GM12878 (cell line): ENCODE measurements at regions not wholly inside any gene's neighbourhood (a gene's known extent, or its start where the extent isn't known, plus 50 kb on each side); places are given as distances from the start of the nearest gene placed in this dataset.
A peak's percentile ranks its signal among the peaks of the same experiment; 100 is the strongest.

ENCODE experiments used
- CHD2 ChIP-seq: IDR thresholded peaks from 2 replicates; pipeline ENCODE4 v1.6.1; 2011; ENCODE audit warnings: low read depth, low read length, improper control_type of control experiment, borderline replicate concordance
- EED ChIP-seq: sonication (generic); IDR thresholded peaks from 2 replicates; pipeline ENCODE4 v1.6.1; 2016; ENCODE audit warnings: antibody characterized with exemption, low read depth
- FOXK2 ChIP-seq: fragments of 450-650 bp; IDR thresholded peaks from 2 replicates; pipeline ENCODE4 v1.6.1; 2017; ENCODE audit warnings: mild to moderate bottlenecking, moderate library complexity
- MXI1 ChIP-seq: fragments of 150-350 bp; IDR thresholded peaks from 2 replicates; pipeline ENCODE4 v1.6.1; 2011; ENCODE audit warnings: low read depth, mild to moderate bottlenecking, inconsistent platforms, low read length, improper control_type of control experiment
- NRF1 ChIP-seq: conservative IDR thresholded peaks from 2 replicates; pipeline ENCODE4 v1.6.1; 2011; ENCODE audit warnings: mild to moderate bottlenecking, low read depth, low read length, improper control_type of control experiment
- RCOR1 ChIP-seq: conservative IDR thresholded peaks from 2 replicates; pipeline ENCODE4 v1.6.1; 2012; ENCODE audit warnings: low read depth, low read length, improper control_type of control experiment
- SPI1 ChIP-seq: IDR thresholded peaks from 2 replicates; pipeline ENCODE4 v1.6.1; 2011; ENCODE audit warnings: low read depth, mild to moderate bottlenecking, low read length, moderate library complexity, borderline replicate concordance; ENCODE audit not compliant: insufficient read depth
- STAT1 ChIP-seq: fragments of 450-650 bp; conservative IDR thresholded peaks from 2 replicates; pipeline ENCODE4 v1.6.1; 2014; ENCODE audit warnings: antibody characterized with exemption, mild to moderate bottlenecking
- TAF1 ChIP-seq: IDR thresholded peaks from 2 replicates; pipeline ENCODE4 v1.6.1; 2011; ENCODE audit warnings: mild to moderate bottlenecking, low read depth, low read length, borderline replicate concordance
- WRNIP1 ChIP-seq: IDR thresholded peaks from 2 replicates; pipeline ENCODE4 v1.6.1; 2011; ENCODE audit warnings: low read depth, low read length, improper control_type of control experiment, borderline replicate concordance
- ZNF207 ChIP-seq: fragments of 450-650 bp; IDR thresholded peaks from 2 replicates; pipeline ENCODE4 v1.6.1; 2014; ENCODE audit warnings: antibody characterized with exemption, mild to moderate bottlenecking, borderline replicate concordance
- TF ChIP-seq, protein P1 (sequence below): fragments of 450-650 bp; IDR thresholded peaks from 2 replicates; pipeline ENCODE4 v1.6.1; 2018; ENCODE audit warnings: borderline replicate concordance, mild to moderate bottlenecking; ENCODE audit not compliant: partially characterized antibody
- TF ChIP-seq, protein P2 (sequence below): IDR thresholded peaks from 2 replicates; pipeline ENCODE4 v1.6.1; 2011; ENCODE audit warnings: borderline replicate concordance, low read depth, mild to moderate bottlenecking, moderate library complexity, mixed read lengths, low read length; ENCODE audit not compliant: insufficient read depth; ENCODE audit errors: extremely low read length
- TF ChIP-seq, protein P3 (sequence below): fragments of 450-650 bp; IDR thresholded peaks from 2 replicates; pipeline ENCODE4 v1.6.1; 2017; ENCODE audit warnings: low read depth, mild to moderate bottlenecking, moderate library complexity
- TF ChIP-seq, protein P4 (sequence below): fragments of 450-650 bp; IDR thresholded peaks from 2 replicates; pipeline ENCODE4 v1.6.1; 2017; ENCODE audit warnings: borderline replicate concordance
- TF ChIP-seq, protein P5 (sequence below): IDR thresholded peaks from 2 replicates; pipeline ENCODE4 v1.6.1; 2011; ENCODE audit warnings: mild to moderate bottlenecking, low read depth, low read length, moderate library complexity; ENCODE audit not compliant: insufficient replicate concordance

DNA sequence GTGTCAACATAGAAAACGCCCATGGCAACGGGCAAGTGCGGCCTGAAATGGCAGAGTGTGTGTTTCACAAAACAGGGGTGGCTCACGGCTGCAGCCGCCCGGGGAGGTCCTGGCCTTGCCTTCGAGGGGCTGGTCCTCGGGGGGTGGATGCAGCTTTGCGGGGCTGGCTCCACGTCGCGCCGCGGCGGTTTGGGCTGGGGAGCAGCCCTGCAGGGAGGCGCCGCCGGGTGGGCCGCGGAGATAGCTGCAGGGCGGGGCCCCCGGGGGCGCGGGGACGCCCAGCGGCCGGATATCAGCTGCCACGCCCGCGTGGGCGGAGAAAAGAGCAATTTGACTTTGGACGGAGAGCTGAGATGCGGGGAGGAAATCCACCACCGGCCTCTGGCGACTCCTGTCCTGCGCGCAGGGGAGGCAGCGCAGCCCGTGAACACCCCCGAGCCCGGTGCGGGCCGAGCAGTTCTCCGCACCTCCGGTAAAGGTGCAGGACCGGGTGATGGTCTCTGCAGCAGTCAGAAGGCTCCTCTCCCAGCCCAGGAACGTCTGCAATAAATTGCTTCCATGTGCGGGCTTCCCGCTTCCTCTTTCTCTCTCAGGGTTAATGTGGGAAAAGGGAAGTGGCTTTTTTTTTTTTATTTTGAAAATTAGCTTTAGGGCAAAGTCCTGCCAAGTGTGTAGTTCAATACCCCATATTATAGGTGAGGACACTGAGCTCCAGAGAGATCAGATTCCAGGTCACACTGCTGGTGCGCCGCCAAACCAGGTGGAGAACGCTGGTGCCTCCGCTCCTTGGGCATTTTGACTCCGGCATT is 110.5 kb downstream of the ARF6 start (continued):
- TF ChIP-seq, protein P1, sequence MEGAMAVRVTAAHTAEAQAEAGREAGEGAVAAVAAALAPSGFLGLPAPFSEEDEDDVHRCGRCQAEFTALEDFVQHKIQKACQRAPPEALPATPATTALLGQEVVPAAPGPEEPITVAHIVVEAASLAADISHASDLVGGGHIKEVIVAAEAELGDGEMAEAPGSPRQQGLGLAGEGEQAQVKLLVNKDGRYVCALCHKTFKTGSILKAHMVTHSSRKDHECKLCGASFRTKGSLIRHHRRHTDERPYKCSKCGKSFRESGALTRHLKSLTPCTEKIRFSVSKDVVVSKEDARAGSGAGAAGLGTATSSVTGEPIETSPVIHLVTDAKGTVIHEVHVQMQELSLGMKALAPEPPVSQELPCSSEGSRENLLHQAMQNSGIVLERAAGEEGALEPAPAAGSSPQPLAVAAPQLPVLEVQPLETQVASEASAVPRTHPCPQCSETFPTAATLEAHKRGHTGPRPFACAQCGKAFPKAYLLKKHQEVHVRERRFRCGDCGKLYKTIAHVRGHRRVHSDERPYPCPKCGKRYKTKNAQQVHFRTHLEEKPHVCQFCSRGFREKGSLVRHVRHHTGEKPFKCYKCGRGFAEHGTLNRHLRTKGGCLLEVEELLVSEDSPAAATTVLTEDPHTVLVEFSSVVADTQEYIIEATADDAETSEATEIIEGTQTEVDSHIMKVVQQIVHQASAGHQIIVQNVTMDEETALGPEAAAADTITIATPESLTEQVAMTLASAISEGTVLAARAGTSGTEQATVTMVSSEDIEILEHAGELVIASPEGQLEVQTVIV = no peak
- TF ChIP-seq RCOR1 = 0 out of 2 replicates have a peak, but pooled peaks have one; percentile 70
- TF ChIP-seq STAT1 = no peak
- no peak for TF ChIP-seq CHD2
- TF ChIP-seq FOXK2 = no peak
- TF ChIP-seq, protein P2, sequence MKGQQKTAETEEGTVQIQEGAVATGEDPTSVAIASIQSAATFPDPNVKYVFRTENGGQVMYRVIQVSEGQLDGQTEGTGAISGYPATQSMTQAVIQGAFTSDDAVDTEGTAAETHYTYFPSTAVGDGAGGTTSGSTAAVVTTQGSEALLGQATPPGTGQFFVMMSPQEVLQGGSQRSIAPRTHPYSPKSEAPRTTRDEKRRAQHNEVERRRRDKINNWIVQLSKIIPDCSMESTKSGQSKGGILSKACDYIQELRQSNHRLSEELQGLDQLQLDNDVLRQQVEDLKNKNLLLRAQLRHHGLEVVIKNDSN = no peak
- TF ChIP-seq MXI1 = peak; percentile 57
- TF ChIP-seq EED = peak; percentile 83
- no peak for TF ChIP-seq WRNIP1
- TF ChIP-seq SPI1 = peak; percentile 92
- no peak for TF ChIP-seq NRF1
- TF ChIP-seq ZNF207 = peak; percentile 80
- peak; percentile 77; the same call in 1 of the 2 replicates for TF ChIP-seq TAF1
- TF ChIP-seq, protein P3, sequence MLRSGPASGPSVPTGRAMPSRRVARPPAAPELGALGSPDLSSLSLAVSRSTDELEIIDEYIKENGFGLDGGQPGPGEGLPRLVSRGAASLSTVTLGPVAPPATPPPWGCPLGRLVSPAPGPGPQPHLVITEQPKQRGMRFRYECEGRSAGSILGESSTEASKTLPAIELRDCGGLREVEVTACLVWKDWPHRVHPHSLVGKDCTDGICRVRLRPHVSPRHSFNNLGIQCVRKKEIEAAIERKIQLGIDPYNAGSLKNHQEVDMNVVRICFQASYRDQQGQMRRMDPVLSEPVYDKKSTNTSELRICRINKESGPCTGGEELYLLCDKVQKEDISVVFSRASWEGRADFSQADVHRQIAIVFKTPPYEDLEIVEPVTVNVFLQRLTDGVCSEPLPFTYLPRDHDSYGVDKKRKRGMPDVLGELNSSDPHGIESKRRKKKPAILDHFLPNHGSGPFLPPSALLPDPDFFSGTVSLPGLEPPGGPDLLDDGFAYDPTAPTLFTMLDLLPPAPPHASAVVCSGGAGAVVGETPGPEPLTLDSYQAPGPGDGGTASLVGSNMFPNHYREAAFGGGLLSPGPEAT = peak; percentile 86
- TF ChIP-seq, protein P4, sequence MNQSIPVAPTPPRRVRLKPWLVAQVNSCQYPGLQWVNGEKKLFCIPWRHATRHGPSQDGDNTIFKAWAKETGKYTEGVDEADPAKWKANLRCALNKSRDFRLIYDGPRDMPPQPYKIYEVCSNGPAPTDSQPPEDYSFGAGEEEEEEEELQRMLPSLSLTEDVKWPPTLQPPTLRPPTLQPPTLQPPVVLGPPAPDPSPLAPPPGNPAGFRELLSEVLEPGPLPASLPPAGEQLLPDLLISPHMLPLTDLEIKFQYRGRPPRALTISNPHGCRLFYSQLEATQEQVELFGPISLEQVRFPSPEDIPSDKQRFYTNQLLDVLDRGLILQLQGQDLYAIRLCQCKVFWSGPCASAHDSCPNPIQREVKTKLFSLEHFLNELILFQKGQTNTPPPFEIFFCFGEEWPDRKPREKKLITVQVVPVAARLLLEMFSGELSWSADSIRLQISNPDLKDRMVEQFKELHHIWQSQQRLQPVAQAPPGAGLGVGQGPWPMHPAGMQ = peak; percentile 41; the same call in 1 of the 2 replicates
- TF ChIP-seq, protein P5, sequence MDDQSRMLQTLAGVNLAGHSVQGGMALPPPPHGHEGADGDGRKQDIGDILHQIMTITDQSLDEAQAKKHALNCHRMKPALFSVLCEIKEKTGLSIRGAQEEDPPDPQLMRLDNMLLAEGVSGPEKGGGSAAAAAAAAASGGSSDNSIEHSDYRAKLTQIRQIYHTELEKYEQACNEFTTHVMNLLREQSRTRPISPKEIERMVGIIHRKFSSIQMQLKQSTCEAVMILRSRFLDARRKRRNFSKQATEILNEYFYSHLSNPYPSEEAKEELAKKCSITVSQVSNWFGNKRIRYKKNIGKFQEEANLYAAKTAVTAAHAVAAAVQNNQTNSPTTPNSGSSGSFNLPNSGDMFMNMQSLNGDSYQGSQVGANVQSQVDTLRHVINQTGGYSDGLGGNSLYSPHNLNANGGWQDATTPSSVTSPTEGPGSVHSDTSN = peak; percentile 27
